ENCODE measurements at regions not wholly inside any gene's neighbourhood (a gene's known extent, or its start where the extent isn't known, plus 50 kb on each side); places are given as distances from the start of the nearest gene placed in this dataset.

DNA sequence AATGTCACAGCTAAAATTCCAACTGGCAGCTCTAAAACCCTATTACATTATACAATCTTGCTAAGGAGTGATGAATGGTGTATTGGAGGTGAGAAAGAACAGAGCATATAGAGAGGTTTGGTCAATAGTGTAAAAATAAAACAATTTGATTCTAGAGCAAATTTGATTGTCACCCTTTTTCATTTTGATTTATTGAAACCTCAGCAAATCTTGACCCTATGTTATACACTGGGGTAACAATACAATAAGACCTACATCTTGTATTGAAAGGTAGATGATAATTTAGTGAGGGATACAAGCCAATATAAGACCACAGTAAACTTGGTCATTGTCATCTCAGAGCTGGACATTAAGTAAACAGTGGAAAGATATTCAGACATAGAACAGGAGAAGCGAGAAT, 671.9 kb downstream of the IRS1 start:
- Histone ChIP-seq H3K27me3 (no peaks in the 10 kb centered on the region), H3K4me2 (no peak overlapping the region), H4K20me1 (ENCODE audit: insufficient read depth, poor library complexity, severe bottlenecking) (no peaks in the 10 kb centered on the region), H3K4me1 (ENCODE audit: insufficient read depth) (peaks cover 11% of the 10 kb centered on the region), H3K4me3 (no peak overlapping the region), H3K9me3 (ENCODE audit: low read depth) (no peaks in the 10 kb centered on the region), H2AFZ (no peak overlapping the region), H3K36me3 (replicated peaks; ENCODE audit: insufficient read depth, low read depth) (no peaks in the 10 kb centered on the region), H3K9me2 (replicated peaks; ENCODE audit: insufficient read depth) (no peaks in the 10 kb centered on the region), H3K79me2 (no peaks in the 10 kb centered on the region), H3K27ac (no peak overlapping the region)
- 90% methylated on average over 1 of the region's 1 CpG for WGBS (ENCODE audit: low lambda C conversion rate, missing lambda C conversion rate)
- DNase-seq (ENCODE audit: low spot score) = no peak
- TF ChIP-seq EZH2 (IDR thresholded peaks at IDR 0.05; ENCODE audit: borderline replicate concordance) (no peak), EZH2phosphoT487 (IDR thresholded peaks at IDR 0.05; ENCODE audit: low read depth, severe bottlenecking, unreplicated experiment) (no peak), CTCF (IDR thresholded peaks at IDR 0.05; ENCODE audit: poor library complexity) (no peak)

DNA sequence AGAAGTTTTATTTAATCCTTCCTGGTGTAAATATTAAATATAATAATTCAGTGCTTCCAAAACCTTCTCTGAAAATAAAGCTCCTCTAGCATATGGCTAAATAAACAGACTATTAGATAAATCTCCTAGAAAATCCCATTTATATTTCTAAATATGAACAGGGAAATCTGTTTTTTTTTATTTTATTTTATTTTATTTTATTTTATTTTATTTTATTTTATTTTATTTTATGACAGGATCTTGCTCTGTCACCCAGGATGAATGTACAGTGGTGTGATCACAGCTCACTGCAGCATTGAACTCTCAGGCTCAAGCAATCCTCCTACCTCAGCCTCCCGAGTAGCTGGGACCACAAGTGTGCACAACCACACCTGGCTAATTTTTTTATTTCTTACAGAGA, 673.5 kb downstream of the IRS1 start:
- Histone ChIP-seq H3K9me3 (ENCODE audit: low read depth) (no peaks in the 10 kb centered on the region), H3K4me3 (no peak overlapping the region), H3K27me3 (no peaks in the 10 kb centered on the region), H3K27ac (no peak overlapping the region), H3K36me3 (replicated peaks; ENCODE audit: insufficient read depth, low read depth) (no peaks in the 10 kb centered on the region), H4K20me1 (ENCODE audit: insufficient read depth, poor library complexity, severe bottlenecking) (no peaks in the 10 kb centered on the region), H2AFZ (no peak overlapping the region), H3K79me2 (no peaks in the 10 kb centered on the region), H3K9me2 (replicated peaks; ENCODE audit: insufficient read depth) (no peaks in the 10 kb centered on the region), H3K4me2 (no peak overlapping the region), H3K4me1 (ENCODE audit: insufficient read depth) (peaks cover 11% of the 10 kb centered on the region)
- DNase-seq (ENCODE audit: low spot score) = no peak
- TF ChIP-seq EZH2phosphoT487 (IDR thresholded peaks at IDR 0.05; ENCODE audit: low read depth, severe bottlenecking, unreplicated experiment) = no peak
- TF ChIP-seq EZH2 (IDR thresholded peaks at IDR 0.05; ENCODE audit: borderline replicate concordance) = no peak
- TF ChIP-seq CTCF (IDR thresholded peaks at IDR 0.05; ENCODE audit: poor library complexity) = no peak
- WGBS (ENCODE audit: low lambda C conversion rate, missing lambda C conversion rate) = 95% methylated on average over 1 of the region's 1 CpG

- Histone ChIP-seq H3K36me3 (replicated peaks; ENCODE audit: insufficient read depth, low read depth) (no peaks in the 10 kb centered on the region), H4K20me1 (ENCODE audit: insufficient read depth, poor library complexity, severe bottlenecking) (no peaks in the 10 kb centered on the region), H3K9me2 (replicated peaks; ENCODE audit: insufficient read depth) (no peaks in the 10 kb centered on the region), H3K4me1 (ENCODE audit: insufficient read depth) (peaks cover 11% of the 10 kb centered on the region), H2AFZ (peak overlapping the region; percentile 14), H3K4me2 (no peak overlapping the region), H3K27ac (no peak overlapping the region), H3K9me3 (ENCODE audit: low read depth) (no peaks in the 10 kb centered on the region), H3K79me2 (no peaks in the 10 kb centered on the region), H3K27me3 (no peaks in the 10 kb centered on the region), H3K4me3 (no peak overlapping the region)
- no peak for TF ChIP-seq CTCF (IDR thresholded peaks at IDR 0.05; ENCODE audit: poor library complexity)
- no peak for TF ChIP-seq EZH2 (IDR thresholded peaks at IDR 0.05; ENCODE audit: borderline replicate concordance)
- no peak for TF ChIP-seq EZH2phosphoT487 (IDR thresholded peaks at IDR 0.05; ENCODE audit: low read depth, severe bottlenecking, unreplicated experiment)
- no peak for DNase-seq (ENCODE audit: low spot score)
- WGBS (ENCODE audit: low lambda C conversion rate, missing lambda C conversion rate) = 73% methylated on average over 7 of the region's 7 CpGs
Observed at GRCh38 chr2:226125176-226125883, 674.3 kb downstream of the IRS1 start.

All from hepatocyte (in vitro differentiated cells).